ENCODE measurements at regions not wholly inside any gene's neighbourhood (a gene's known extent, or its start where the extent isn't known, plus 50 kb on each side); places are given as distances from the start of the nearest gene placed in this dataset.
"Not testable (repeated sequence)": the region's sequence is repeated elsewhere in the genome, so short reads cannot be mapped to it uniquely, and the experiment has no call there.

- H3K9ac ChIP-seq (ENCODE audit: low read length), result no peak overlapping the region
- TF ChIP-seq EZH2 (IDR thresholded peaks at IDR 0.05; ENCODE audit: low read length, unreplicated experiment) (no peak), EZH2phosphoT487 (IDR thresholded peaks at IDR 0.05; ENCODE audit: borderline replicate concordance, low read length) (no peak)
- TF ChIP-seq, protein P1, sequence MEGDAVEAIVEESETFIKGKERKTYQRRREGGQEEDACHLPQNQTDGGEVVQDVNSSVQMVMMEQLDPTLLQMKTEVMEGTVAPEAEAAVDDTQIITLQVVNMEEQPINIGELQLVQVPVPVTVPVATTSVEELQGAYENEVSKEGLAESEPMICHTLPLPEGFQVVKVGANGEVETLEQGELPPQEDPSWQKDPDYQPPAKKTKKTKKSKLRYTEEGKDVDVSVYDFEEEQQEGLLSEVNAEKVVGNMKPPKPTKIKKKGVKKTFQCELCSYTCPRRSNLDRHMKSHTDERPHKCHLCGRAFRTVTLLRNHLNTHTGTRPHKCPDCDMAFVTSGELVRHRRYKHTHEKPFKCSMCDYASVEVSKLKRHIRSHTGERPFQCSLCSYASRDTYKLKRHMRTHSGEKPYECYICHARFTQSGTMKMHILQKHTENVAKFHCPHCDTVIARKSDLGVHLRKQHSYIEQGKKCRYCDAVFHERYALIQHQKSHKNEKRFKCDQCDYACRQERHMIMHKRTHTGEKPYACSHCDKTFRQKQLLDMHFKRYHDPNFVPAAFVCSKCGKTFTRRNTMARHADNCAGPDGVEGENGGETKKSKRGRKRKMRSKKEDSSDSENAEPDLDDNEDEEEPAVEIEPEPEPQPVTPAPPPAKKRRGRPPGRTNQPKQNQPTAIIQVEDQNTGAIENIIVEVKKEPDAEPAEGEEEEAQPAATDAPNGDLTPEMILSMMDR (conservative IDR thresholded peaks at IDR 0.05; ENCODE audit: low read depth, low read length), result no peak
- DNase-seq (no peak), ATAC-seq (no peak)
- H3F3A ChIP-seq (ENCODE audit: low read length, unreplicated experiment), result no peaks in the 10 kb centered on the region
- no peak overlapping the region for H3K4me2 ChIP-seq (ENCODE audit: low read length)
- ChIA-PET CTCF (no interaction called here), POLR2A (ENCODE audit: unreplicated experiment) (interaction anchor here (0.6 kb wide), 1 partner anchor 17 kb away, joined by 6 read pairs; no protein-coding TSS in a partner anchor)
- H3K4me3 ChIP-seq (ENCODE audit: low read length), result no peak overlapping the region
- BruUV-seq (replicated peaks), result no TSS peak
- no peak overlapping the region for H3K27ac ChIP-seq (ENCODE audit: low read length)
- no peak overlapping the region for H2AFZ ChIP-seq (ENCODE audit: low read length)
- H4K20me1 ChIP-seq (ENCODE audit: low read length), result no peaks in the 10 kb centered on the region
- intact Hi-C loops (cut with micrococcal nuclease), result no loop called here
- H3K9me2 ChIP-seq (replicated peaks; ENCODE audit: low read length), result no peaks in the 10 kb centered on the region
- no peaks in the 10 kb centered on the region; the same call in 1 of the 2 replicates for H3K36me3 ChIP-seq (ENCODE audit: low read depth, low read length)
- H3K4me1 ChIP-seq (ENCODE audit: insufficient read depth, low read length), result no peaks in the 10 kb centered on the region
- H3K27me3 ChIP-seq (ENCODE audit: low read length), result no peaks in the 10 kb centered on the region
- H3K9me3 ChIP-seq (ENCODE audit: low read length), result no peaks in the 10 kb centered on the region
- no peaks in the 10 kb centered on the region for H3K79me2 ChIP-seq (ENCODE audit: low read length)
These were observed 196.2 kb downstream of the SLC38A4 start for GRCh38 chr12:46629331-46630229.

GRCh38 chr12:46628176-46628575, 197.6 kb downstream of the SLC38A4 start:
- H3K4me2 ChIP-seq (ENCODE audit: low read length), result no peak overlapping the region
- H3K27ac ChIP-seq (ENCODE audit: low read length), result no peak overlapping the region
- H3K9me2 ChIP-seq (replicated peaks; ENCODE audit: low read length), result no peaks in the 10 kb centered on the region
- no peak overlapping the region for H2AFZ ChIP-seq (ENCODE audit: low read length)
- TF ChIP-seq, protein P1 (conservative IDR thresholded peaks at IDR 0.05; ENCODE audit: low read depth, low read length), result no peak
- no peak for TF ChIP-seq EZH2phosphoT487 (IDR thresholded peaks at IDR 0.05; ENCODE audit: borderline replicate concordance, low read length)
- no peak for TF ChIP-seq EZH2 (IDR thresholded peaks at IDR 0.05; ENCODE audit: low read length, unreplicated experiment)
- intact Hi-C loops (cut with micrococcal nuclease), result no loop called here
- ChIA-PET CTCF (no interaction called here), POLR2A (ENCODE audit: unreplicated experiment) (no interaction called here)
- BruUV-seq (replicated peaks), result no TSS peak
- no peak for ATAC-seq
- H3K4me1 ChIP-seq (ENCODE audit: insufficient read depth, low read length), result no peaks in the 10 kb centered on the region
- no peak for DNase-seq
- H3K9me3 ChIP-seq (ENCODE audit: low read length), result no peaks in the 10 kb centered on the region
- H4K20me1 ChIP-seq (ENCODE audit: low read length), result no peaks in the 10 kb centered on the region
- H3K79me2 ChIP-seq (ENCODE audit: low read length), result no peaks in the 10 kb centered on the region
- no peak overlapping the region for H3K4me3 ChIP-seq (ENCODE audit: low read length)
- H3K9ac ChIP-seq (ENCODE audit: low read length), result no peak overlapping the region
- no peaks in the 10 kb centered on the region; the same call in 1 of the 2 replicates for H3K36me3 ChIP-seq (ENCODE audit: low read depth, low read length)
- H3F3A ChIP-seq (ENCODE audit: low read length, unreplicated experiment), result no peaks in the 10 kb centered on the region
- H3K27me3 ChIP-seq (ENCODE audit: low read length), result no peaks in the 10 kb centered on the region

- no TSS peak for BruUV-seq (replicated peaks)
These were observed 198.1 kb downstream of the SLC38A4 start for GRCh38 chr12:46627686-46628085.

GRCh38 chr12:46619474-46619873, 206.3 kb downstream of the SLC38A4 start:
- H3K9ac ChIP-seq (ENCODE audit: low read length); H3K9me3 ChIP-seq (ENCODE audit: low read length); intact Hi-C loops (cut with micrococcal nuclease); H3K79me2 ChIP-seq (ENCODE audit: low read length); DNase-seq; H3F3A ChIP-seq (ENCODE audit: low read length, unreplicated experiment); CTCF ChIA-PET; POLR2A ChIA-PET (ENCODE audit: unreplicated experiment); H3K27me3 ChIP-seq (ENCODE audit: low read length); H3K4me3 ChIP-seq (ENCODE audit: low read length); H3K4me2 ChIP-seq (ENCODE audit: low read length); H4K20me1 ChIP-seq (ENCODE audit: low read length); H3K36me3 ChIP-seq (ENCODE audit: low read depth, low read length); H3K27ac ChIP-seq (ENCODE audit: low read length); H3K4me1 ChIP-seq (ENCODE audit: insufficient read depth, low read length); ATAC-seq; H2AFZ ChIP-seq (ENCODE audit: low read length); BruUV-seq (replicated peaks); H3K9me2 ChIP-seq (replicated peaks; ENCODE audit: low read length): not testable (repeated sequence)

More at GRCh38 chr12:46627686-46628085, 198.1 kb downstream of the SLC38A4 start:
- POLR2A ChIA-PET (ENCODE audit: unreplicated experiment), result no interaction called here
- Histone ChIP-seq H3K9me3 (ENCODE audit: low read length) (no peaks in the 10 kb centered on the region), H3K9me2 (replicated peaks; ENCODE audit: low read length) (no peaks in the 10 kb centered on the region), H2AFZ (ENCODE audit: low read length) (no peak overlapping the region), H3K4me1 (ENCODE audit: insufficient read depth, low read length) (no peaks in the 10 kb centered on the region), H3K27me3 (ENCODE audit: low read length) (no peaks in the 10 kb centered on the region), H3K27ac (ENCODE audit: low read length) (no peak overlapping the region), H3K4me3 (ENCODE audit: low read length) (no peak overlapping the region), H3F3A (ENCODE audit: low read length, unreplicated experiment) (no peaks in the 10 kb centered on the region), H4K20me1 (ENCODE audit: low read length) (no peaks in the 10 kb centered on the region), H3K4me2 (ENCODE audit: low read length) (no peak overlapping the region), H3K79me2 (ENCODE audit: low read length) (no peaks in the 10 kb centered on the region), H3K36me3 (ENCODE audit: low read depth, low read length) (no peaks in the 10 kb centered on the region; the same call in 1 of the 2 replicates), H3K9ac (ENCODE audit: low read length) (no peak overlapping the region)
- ATAC-seq (no peak), DNase-seq (no peak)
- intact Hi-C loops (cut with micrococcal nuclease), result no loop called here
- no peak for TF ChIP-seq EZH2phosphoT487 (IDR thresholded peaks at IDR 0.05; ENCODE audit: borderline replicate concordance, low read length)
- no peak for TF ChIP-seq EZH2 (IDR thresholded peaks at IDR 0.05; ENCODE audit: low read length, unreplicated experiment)
- TF ChIP-seq, protein P1 (conservative IDR thresholded peaks at IDR 0.05; ENCODE audit: low read depth, low read length), result no peak
- CTCF ChIA-PET, result no interaction called here

Data from PC-3 (cell line).